Mucosa of gallbladder (tissue), 1 donor: ENCODE measurements at regions not wholly inside any gene's neighbourhood (a gene's known extent, or its start where the extent isn't known, plus 50 kb on each side); places are given as distances from the start of the nearest gene placed in this dataset.
A peak's percentile ranks its signal among the peaks of the same experiment; 100 is the strongest.
"Not testable (repeated sequence)": the region's sequence is repeated elsewhere in the genome, so short reads cannot be mapped to it uniquely, and the experiment has no call there.

Source experiments
- DNase-seq: peaks from one replicate; pipeline ENCODE4 v3.0.0-alpha.2; 2020; ENCODE audit warnings: low spot score
- donor health status: DM: no; HTN: no; CAD: no.

DNA sequence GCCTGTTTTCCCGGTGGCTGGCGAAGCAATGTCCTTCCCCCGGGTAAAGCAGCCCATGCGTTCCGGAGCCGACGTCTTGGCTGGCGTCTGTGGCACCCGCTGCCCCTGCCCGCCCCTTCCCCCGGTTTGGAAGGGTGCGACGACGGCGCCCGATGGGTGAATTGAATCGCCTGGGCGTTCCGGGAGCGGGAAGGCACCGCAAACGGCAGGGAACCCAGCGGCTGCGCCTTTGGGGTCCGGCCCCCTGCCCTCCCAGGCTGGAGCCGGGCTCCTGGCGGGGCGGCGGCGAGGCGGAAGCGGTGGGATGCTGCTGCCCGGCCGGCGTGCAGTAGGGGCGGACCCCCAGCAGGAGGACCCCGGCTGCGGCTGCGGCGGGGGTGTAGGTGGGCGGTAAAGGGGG lies 123.6 kb upstream of the RHOU start:
- DNase-seq: not testable (repeated sequence)

GRCh38 chr1:228622002-228622716 lies 113.1 kb upstream of the RHOU start:
- not testable (repeated sequence) for DNase-seq

DNA sequence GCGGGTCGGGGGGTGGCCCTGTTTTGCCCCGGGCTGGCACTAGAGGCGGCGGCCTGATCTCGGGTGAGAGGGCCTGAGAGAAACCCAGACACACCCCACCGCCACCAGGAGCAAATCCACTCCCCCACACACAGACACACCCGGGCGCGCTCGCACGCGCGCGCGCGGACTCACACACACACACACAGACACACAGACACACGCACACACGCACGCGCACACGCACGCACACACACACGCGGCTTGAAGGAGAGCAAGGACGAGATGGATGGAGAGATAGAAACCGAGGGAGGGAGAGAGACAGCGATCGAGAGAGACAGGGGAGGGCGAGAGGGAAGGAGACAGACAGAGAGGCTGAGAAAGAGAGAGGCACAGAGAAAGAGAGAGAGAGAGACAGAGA lies 108.8 kb upstream of the RHOU start:
- DNase-seq: not testable (repeated sequence)

DNA sequence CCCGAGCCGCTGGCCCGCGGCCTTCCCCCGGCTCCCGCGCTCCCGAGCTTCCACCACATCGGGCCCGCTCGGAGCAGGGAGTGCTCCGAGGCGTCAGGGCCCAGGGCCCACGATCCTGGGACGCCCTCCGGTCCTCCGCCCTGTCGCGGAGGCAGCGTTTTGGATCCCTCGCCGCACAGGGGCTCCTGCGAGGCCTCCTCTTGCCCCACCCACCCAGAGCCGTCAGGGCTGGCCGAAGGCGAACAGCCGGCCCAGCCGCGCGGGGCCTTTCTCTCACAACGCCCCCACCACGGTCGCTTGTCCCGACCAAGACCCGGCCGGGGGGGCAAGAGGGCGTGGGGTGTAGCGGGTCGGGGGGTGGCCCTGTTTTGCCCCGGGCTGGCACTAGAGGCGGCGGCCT lies 102.4 kb upstream of the RHOU start:
- DNase-seq: not testable (repeated sequence)

DNA sequence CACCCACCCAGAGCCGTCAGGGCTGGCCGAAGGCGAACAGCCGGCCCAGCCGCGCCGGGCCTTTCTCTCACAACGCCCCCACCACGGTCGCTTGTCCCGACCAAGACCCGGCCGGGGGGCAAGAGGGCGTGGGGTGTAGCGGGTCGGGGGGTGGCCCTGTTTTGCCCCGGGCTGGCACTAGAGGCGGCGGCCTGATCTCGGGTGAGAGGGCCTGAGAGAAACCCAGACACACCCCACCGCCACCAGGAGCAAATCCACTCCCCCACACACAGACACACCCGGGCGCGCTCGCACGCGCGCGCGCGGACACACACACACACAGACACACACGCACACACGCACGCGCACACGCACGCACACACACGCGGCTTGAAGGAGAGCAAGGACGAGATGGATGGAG lies 100.0 kb upstream of the RHOU start:
- peak; percentile 69 for DNase-seq

DNA sequence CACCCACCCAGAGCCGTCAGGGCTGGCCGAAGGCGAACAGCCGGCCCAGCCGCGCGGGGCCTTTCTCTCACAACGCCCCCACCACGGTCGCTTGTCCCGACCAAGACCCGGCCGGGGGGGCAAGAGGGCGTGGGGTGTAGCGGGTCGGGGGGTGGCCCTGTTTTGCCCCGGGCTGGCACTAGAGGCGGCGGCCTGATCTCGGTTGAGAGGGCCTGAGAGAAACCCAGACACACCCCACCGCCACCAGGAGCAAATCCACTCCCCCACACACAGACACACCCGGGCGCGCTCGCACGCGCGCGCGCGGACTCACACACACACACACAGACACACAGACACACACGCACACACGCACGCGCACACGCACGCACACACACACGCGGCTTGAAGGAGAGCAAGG lies 97.8 kb upstream of the RHOU start:
- not testable (repeated sequence) for DNase-seq

DNA sequence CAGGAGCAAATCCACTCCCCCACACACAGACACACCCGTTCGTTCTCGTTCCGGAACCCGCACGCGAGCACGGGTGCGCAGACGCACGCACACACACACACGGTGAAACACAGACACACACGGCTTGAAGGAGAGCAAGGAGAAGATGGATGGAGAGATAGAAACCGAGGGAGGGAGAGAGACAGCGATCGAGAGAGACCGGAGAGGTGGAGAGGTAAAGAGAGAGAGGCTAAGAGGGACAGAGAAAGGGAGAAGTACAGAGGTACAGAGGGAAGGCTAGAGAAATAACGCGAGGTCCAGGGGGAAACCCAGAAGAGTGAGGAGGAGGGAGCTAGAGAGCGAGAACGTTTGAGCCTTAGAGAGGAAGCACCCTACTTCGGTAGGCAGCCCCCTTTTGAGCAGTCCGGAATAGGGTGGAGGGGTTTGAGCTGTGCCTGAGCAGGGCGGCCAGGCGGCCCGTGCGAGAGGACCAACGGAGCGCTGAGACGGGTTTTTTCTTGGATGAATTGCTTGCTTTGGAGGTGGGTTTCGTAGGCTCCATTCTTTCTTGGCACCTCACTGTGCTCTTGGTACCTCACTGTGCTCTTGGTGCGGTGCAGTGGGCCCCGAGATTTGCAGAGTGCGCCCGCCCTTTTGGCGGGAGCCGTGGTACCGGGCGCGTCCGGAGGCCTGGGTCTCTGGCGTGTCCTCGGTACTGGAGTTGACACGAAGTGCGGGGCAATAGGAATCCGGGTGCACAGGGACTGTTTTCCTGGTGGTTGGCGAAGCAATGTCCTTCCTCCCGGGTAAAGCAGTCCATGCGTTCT lies 88.4 kb upstream of the RHOU start:
- DNase-seq: no peak

DNA sequence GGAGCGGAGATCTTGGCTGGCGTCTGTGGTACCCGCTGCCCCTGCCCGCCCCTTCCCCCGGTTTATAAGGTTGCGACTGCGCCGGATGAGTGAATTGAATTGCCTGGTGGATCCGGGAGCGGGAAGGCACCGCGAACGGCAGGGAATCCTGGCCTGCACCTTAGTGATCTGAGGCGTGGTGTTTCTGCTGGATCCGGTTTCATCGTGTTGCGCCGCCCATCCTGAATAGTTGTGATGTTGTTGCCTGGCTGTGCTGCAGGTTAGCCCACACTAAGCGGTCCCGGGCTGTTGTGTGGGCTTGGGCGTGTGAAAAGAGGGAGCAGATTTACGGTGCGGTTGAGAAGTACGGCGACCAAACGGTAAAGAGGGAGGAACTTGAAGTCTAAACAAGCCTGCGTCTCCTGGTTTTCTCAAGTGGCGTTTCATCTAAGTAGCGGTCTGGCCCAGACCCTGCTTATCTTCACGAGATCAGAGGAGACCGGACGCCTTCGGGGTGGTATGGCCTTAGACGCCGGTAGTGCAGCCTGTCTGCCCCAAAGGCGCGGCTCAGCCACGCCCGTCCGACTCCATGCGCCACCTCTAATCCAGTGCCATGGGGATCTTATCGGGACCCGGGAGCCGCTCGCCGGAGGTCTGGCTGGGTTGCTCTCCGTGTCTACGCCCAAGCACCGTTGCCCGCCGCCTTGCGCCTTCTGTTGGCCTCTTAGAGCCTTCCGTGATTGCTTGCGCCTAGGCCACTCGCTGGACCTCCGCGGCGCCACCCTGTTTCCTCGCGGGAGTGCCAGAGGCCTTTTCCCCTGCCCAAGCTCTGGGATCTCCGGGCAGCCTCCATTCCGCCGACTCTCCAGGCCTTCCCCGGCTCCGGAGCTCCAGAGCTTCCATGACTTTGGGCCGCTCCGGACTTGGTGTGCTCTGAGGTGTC lies 87.5 kb upstream of the RHOU start:
- peak; percentile 58 for DNase-seq

DNA sequence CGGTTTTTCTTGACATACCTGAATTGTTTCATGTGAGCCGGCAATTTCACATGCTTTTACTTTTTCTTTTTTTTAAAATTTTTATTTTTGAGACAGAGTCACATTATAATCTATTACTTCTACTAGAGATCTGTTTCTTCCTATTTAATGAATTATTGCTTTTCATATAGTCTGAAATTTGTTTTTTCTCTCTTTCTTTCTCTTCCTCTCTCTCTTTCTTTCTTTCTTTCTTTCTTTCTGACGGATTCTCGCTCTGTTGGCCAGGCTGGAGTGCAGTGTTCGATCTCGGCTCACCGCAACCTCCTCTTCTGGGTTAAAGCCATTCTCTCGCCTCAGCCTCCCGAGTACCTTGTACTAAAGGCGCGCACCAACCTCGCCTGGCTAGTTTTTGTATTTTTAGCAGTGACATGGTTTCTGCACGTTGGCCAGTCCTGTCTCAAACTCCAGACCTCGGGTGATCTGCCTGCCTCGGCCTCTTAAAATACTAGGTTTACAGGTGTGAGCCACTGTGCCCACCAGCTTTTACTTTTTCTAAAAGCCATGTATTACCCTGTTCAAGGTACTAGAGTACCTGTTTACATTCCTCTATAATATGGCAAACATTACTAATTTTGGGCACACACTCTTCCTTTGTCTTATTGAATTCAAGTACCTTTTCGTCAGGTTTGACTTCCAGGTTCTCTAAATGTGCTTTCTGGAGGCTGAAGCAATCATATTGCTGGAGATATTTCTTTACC lies 86.5 kb upstream of the RHOU start:
- DNase-seq: no peak

- DNase-seq: no peak
These were observed 85.1 kb upstream of the RHOU start for GRCh38 chr1:228650141-228650540.

GRCh38 chr1:228650946-228651345 lies 84.3 kb upstream of the RHOU start:
- DNase-seq: no peak

DNA sequence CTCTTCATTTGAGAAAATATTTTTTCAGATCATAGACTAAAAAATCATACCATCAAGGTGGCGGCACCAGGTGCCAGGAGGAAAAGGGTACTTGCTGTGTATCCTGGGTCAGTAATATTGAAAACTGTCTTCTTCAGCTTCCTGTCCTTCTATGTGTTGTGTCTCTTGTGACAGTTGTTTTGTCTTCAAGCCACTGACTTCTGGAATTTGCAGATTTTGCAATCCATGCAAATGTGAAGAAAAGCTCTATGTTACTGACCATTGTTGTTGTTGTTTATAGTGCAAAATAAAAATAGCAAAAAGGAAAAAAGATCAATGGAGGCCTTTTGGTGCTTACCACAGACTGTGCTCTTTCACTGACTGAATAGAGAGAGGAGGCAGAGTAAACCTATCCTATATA lies 83.2 kb upstream of the RHOU start:
- DNase-seq: no peak

- not testable (repeated sequence) for DNase-seq
These were observed 82.2 kb upstream of the RHOU start for GRCh38 chr1:228653057-228653456.

DNA sequence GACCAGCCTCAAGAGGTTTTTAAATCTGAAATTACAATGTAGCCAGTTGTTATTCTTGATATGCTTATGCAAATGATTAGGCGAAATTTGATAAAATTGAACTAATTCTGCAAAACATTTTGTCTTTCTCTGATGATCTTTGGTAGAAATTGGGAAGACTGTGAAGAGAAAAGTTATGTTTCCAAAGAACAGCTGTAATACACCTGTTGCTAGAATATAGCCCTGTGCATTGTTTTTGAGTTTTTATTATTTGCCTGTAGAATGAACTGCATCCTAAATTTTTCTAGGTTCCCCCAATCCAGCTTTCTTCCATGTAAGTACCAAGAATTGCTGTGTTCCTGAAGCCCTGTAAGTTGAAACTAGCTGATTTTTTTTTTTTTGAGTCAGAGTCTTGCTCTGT lies 81.5 kb upstream of the RHOU start:
- DNase-seq: no peak

DNA sequence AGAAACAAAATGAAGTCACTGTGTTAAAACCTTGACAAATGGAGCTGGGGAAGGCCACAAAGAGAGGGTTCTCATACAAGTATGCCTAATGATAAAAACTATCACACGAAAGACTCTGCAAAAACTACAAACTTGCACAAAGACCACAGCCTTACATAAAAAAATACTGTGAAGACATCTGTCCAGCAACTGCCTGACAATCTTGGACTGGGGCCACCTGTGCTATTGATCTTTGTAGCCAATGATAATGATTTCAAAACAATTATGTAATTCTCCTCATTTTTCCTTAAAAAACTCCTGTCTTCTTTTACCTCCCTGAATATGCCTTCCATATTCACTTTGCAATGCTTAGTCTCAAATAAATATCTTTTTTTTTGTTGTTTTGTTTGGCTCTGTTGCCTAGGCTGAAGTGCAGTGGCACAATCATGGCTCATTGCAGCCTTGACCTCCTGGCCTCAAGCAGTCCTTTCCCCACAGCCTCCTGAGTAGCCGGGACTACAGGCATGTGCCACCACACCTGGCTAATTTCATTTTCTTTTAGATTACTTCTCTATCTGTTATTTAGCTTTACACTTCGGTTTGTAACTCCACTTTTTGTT lies 79.4 kb upstream of the RHOU start:
- no peak for DNase-seq

- not testable (repeated sequence) for DNase-seq
These were observed 73.1 kb upstream of the RHOU start for GRCh38 chr1:228662007-228662689.

- DNase-seq: peak; percentile 85
These were observed 70.8 kb upstream of the RHOU start for GRCh38 chr1:228664399-228664914.

GRCh38 chr1:228666686-228667623 lies 68.3 kb upstream of the RHOU start:
- no peak for DNase-seq
